ENCODE measurements at regions not wholly inside any gene's neighbourhood (a gene's known extent, or its start where the extent isn't known, plus 50 kb on each side); places are given as distances from the start of the nearest gene placed in this dataset.

DNA sequence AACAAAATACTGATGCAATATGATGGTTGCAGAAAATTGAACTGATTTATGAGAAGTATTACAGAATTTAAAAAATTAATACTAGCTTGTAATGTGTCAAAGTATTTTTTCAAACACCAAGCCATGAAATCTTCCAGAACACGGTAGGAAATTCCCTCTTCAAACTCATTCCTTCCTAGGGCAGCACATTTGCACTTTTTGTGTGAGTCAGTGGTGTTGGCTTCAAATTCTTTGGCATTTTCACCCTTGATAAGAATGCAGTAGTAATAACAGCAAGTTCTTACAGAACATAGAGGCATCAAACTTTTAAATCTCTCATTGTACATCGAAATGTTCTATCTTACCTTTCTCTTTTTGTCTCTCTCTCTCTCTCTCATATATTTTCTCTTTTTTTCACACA, 191.8 kb downstream of the CGGBP1 start:
- no peaks in the 10 kb centered on the region for H3K27me3 ChIP-seq
- no peak overlapping the region for H3K27ac ChIP-seq
- no peak overlapping the region for H3K4me3 ChIP-seq
- H3K4me1 ChIP-seq, result no peaks in the 10 kb centered on the region
- intact Hi-C loops (cut with DNase I), result no loop called here
- DNase-seq (no peak), ATAC-seq (no peak)
- H3K36me3 ChIP-seq (replicated peaks in 1 of 2; ENCODE audit: insufficient read depth in 1 of 2, low read depth in 2 of 2), result no peaks in the 10 kb centered on the region
- no peaks in the 10 kb centered on the region for H3K9me3 ChIP-seq
- 48 to 56% methylated on average over 2 of the region's 2 CpGs for WGBS, 2 donors
- TF ChIP-seq, protein P1, sequence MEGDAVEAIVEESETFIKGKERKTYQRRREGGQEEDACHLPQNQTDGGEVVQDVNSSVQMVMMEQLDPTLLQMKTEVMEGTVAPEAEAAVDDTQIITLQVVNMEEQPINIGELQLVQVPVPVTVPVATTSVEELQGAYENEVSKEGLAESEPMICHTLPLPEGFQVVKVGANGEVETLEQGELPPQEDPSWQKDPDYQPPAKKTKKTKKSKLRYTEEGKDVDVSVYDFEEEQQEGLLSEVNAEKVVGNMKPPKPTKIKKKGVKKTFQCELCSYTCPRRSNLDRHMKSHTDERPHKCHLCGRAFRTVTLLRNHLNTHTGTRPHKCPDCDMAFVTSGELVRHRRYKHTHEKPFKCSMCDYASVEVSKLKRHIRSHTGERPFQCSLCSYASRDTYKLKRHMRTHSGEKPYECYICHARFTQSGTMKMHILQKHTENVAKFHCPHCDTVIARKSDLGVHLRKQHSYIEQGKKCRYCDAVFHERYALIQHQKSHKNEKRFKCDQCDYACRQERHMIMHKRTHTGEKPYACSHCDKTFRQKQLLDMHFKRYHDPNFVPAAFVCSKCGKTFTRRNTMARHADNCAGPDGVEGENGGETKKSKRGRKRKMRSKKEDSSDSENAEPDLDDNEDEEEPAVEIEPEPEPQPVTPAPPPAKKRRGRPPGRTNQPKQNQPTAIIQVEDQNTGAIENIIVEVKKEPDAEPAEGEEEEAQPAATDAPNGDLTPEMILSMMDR (IDR thresholded peaks at IDR 0.05), result no peak
- no peak for TF ChIP-seq POLR2A (IDR thresholded peaks at IDR 0.05)

DNA sequence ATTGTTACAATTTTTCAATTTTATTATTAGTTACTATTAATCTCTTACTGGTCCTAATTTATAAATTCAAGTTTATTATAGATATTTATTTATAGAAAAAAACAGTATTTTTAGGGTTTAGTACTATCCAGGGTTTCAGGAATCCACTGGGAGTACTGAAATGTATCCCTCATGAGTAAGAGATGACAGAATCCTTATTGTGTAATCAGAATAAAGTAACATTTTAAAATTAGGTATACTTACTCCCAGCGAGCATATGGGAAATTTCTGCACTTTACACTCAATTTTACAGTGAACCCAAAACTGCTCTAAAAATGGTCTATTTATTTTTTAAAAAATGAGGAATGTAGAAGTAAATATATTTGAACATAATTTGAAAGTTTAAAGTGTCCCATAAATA, 202.7 kb downstream of the CGGBP1 start:
- no peaks in the 10 kb centered on the region for H3K36me3 ChIP-seq (replicated peaks in 1 of 2; ENCODE audit: insufficient read depth in 1 of 2, low read depth in 2 of 2)
- DNase-seq, result no peak
- TF ChIP-seq, protein P1 (IDR thresholded peaks at IDR 0.05), result no peak
- TF ChIP-seq POLR2A (IDR thresholded peaks at IDR 0.05), result no peak
- ATAC-seq, result no peak
- no peaks in the 10 kb centered on the region for H3K4me1 ChIP-seq
- no peaks in the 10 kb centered on the region for H3K9me3 ChIP-seq
- H3K27me3 ChIP-seq, result no peaks in the 10 kb centered on the region
- no peak overlapping the region for H3K27ac ChIP-seq
- WGBS, 2 donors, result 60 to 82% methylated on average over 1 of the region's 1 CpG
- intact Hi-C loops (cut with DNase I), result no loop called here
- H3K4me3 ChIP-seq, result no peak overlapping the region

DNA sequence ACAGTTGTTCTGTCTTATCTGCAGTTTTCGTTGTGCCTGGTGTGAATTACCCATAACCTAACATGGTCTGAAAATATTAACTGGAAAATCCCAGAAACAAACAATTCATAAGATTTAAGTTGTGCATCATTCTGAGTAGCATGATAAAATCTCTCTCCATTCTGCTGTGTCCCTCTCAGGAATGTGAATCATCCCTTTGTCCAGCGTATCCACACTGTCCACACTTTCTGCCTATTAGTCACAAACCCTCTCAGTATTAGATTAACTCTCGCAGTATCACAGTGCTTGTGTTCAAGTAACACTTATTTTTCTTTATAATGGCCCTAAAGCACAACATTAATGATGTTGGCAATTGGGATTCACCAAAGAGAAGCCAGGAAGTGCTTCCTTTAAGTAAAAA, 203.2 kb downstream of the CGGBP1 start:
- no peak overlapping the region for H3K27ac ChIP-seq
- no peak for TF ChIP-seq POLR2A (IDR thresholded peaks at IDR 0.05)
- H3K9me3 ChIP-seq, result no peaks in the 10 kb centered on the region
- no peaks in the 10 kb centered on the region for H3K27me3 ChIP-seq
- no peaks in the 10 kb centered on the region for H3K36me3 ChIP-seq (replicated peaks in 1 of 2; ENCODE audit: insufficient read depth in 1 of 2, low read depth in 2 of 2)
- WGBS, 2 donors, result 68 to 71% methylated on average over 3 of the region's 3 CpGs
- intact Hi-C loops (cut with DNase I), result no loop called here
- no peak for DNase-seq
- no peak overlapping the region for H3K4me3 ChIP-seq
- H3K4me1 ChIP-seq, result no peaks in the 10 kb centered on the region
- no peak for ATAC-seq

DNA sequence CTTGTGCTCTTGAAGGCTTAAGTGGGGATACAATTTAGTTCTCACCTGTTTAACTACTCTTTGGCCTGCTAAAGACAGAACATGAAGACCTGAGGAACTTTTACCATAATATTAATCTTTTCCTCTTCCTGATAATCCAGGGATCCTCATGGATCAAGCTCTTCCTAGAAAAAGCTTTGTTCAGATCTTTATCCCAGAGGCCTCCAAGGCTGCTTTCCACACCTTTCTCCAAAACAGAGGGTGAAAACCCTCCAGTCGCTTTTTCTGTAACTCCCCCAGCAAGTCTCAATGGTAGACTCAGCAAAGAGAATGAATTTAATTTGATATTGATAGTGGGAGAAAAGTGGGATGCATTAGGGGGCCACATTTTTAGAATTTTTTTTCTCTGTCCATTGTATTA, 203.6 kb downstream of the CGGBP1 start:
- DNase-seq (no peak), ATAC-seq (no peak)
- H3K27me3 ChIP-seq, result no peaks in the 10 kb centered on the region
- no peak overlapping the region for H3K4me3 ChIP-seq
- H3K4me1 ChIP-seq, result no peaks in the 10 kb centered on the region
- 48 to 71% methylated on average over 1 of the region's 1 CpG for WGBS, 2 donors
- intact Hi-C loops (cut with DNase I), result no loop called here
- TF ChIP-seq POLR2A (IDR thresholded peaks at IDR 0.05), result no peak
- TF ChIP-seq, protein P1 (IDR thresholded peaks at IDR 0.05), result no peak
- H3K36me3 ChIP-seq (replicated peaks in 1 of 2; ENCODE audit: insufficient read depth in 1 of 2, low read depth in 2 of 2), result no peaks in the 10 kb centered on the region
- H3K27ac ChIP-seq, result no peak overlapping the region
- no peaks in the 10 kb centered on the region for H3K9me3 ChIP-seq

DNA sequence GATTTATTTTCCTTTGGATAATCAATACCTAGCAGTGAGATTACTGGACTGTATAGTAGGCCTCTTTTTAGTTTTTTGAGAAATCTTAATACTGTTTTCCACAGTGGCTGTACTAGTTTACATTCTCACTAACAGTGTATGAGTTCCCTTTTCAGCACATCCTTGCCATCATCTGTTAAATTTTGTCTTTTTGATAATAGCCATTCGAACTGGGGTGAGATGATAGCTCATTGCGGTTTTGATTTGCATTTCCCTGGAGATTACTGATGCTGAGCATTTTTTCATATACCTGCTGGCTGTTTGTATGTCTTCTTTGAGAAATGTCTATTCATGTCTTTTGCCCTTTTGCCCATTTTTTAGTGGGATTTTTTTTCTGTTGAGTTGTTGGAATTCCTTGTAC, 210.8 kb downstream of the CGGBP1 start:
- intact Hi-C loops (cut with DNase I), result no loop called here
- no peaks in the 10 kb centered on the region for H3K36me3 ChIP-seq (replicated peaks in 1 of 2; ENCODE audit: insufficient read depth in 1 of 2, low read depth in 2 of 2)
- H3K9me3 ChIP-seq, result no peaks in the 10 kb centered on the region
- H3K27ac ChIP-seq, result no peak overlapping the region
- no peaks in the 10 kb centered on the region for H3K27me3 ChIP-seq
- no peaks in the 10 kb centered on the region for H3K4me1 ChIP-seq
- H3K4me3 ChIP-seq, result no peak overlapping the region
- TF ChIP-seq, protein P1 (IDR thresholded peaks at IDR 0.05), result no peak
- TF ChIP-seq POLR2A (IDR thresholded peaks at IDR 0.05), result no peak
- DNase-seq, result no peak
- no peak for ATAC-seq
- 76 to 82% methylated on average over 2 of the region's 2 CpGs for WGBS, 2 donors

All from body of pancreas (tissue), 4 donors.